IPS-18a (cell line): ENCODE measurements at regions not wholly inside any gene's neighbourhood (a gene's known extent, or its start where the extent isn't known, plus 50 kb on each side); places are given as distances from the start of the nearest gene placed in this dataset.
A peak's percentile ranks its signal among the peaks of the same experiment; 100 is the strongest.

Experiments used
- H3K27ac ChIP-seq: one replicate; pipeline ENCODE4 v1.5.1; 2013; ENCODE audit warnings: low read length
- H3K27me3 ChIP-seq: one replicate; pipeline ENCODE4 v1.6.1; 2013; ENCODE audit warnings: mild to moderate bottlenecking, low read length; ENCODE audit not compliant: control insufficient read depth, insufficient read depth
- H3K36me3 ChIP-seq: one replicate; pipeline ENCODE4 v1.6.1; 2013; ENCODE audit warnings: low read depth, low read length; ENCODE audit not compliant: control insufficient read depth
- H3K4me1 ChIP-seq: one replicate; pipeline ENCODE4 v1.6.1; 2013; ENCODE audit warnings: low read depth, low read length; ENCODE audit not compliant: control insufficient read depth
- H3K4me3 ChIP-seq: one replicate; pipeline ENCODE4 v1.5.1; 2013; ENCODE audit warnings: low read length
- H3K9ac ChIP-seq: one replicate; pipeline ENCODE4 v1.6.1; 2013; ENCODE audit warnings: mild to moderate bottlenecking, low read length, moderate library complexity
- H3K9me3 ChIP-seq: one replicate; pipeline ENCODE4 v1.6.1; 2013; ENCODE audit warnings: low read depth, low read length; ENCODE audit not compliant: control insufficient read depth

GRCh38 chr14:87851190-87851589 lies 141.8 kb downstream of the GALC start:
- H3K27ac ChIP-seq = no peak overlapping the region
- H3K36me3 ChIP-seq = no peaks in the 10 kb centered on the region
- no peaks in the 10 kb centered on the region for H3K9me3 ChIP-seq
- H3K4me1 ChIP-seq = no peaks in the 10 kb centered on the region
- no peak overlapping the region for H3K4me3 ChIP-seq
- H3K27me3 ChIP-seq = no peaks in the 10 kb centered on the region
- H3K9ac ChIP-seq = no peak overlapping the region

- Histone ChIP-seq H3K27ac (no peak overlapping the region), H3K4me3 (no peak overlapping the region), H3K27me3 (no peaks in the 10 kb centered on the region), H3K9me3 (no peaks in the 10 kb centered on the region), H3K9ac (no peak overlapping the region), H3K4me1 (no peaks in the 10 kb centered on the region), H3K36me3 (no peaks in the 10 kb centered on the region)
These were observed 145.7 kb downstream of the GALC start for GRCh38 chr14:87847216-87847755.

- Histone ChIP-seq H3K27ac (no peak overlapping the region), H3K4me1 (no peaks in the 10 kb centered on the region), H3K9me3 (no peaks in the 10 kb centered on the region), H3K27me3 (no peaks in the 10 kb centered on the region), H3K9ac (no peak overlapping the region), H3K4me3 (no peak overlapping the region), H3K36me3 (no peaks in the 10 kb centered on the region)
These were observed 152.1 kb downstream of the GALC start for GRCh38 chr14:87840906-87841305.

GRCh38 chr14:87838931-87839330 lies 154.1 kb downstream of the GALC start:
- Histone ChIP-seq H3K9ac (no peak overlapping the region), H3K4me1 (no peaks in the 10 kb centered on the region), H3K27ac (no peak overlapping the region), H3K36me3 (no peaks in the 10 kb centered on the region), H3K27me3 (no peaks in the 10 kb centered on the region), H3K4me3 (no peak overlapping the region), H3K9me3 (no peaks in the 10 kb centered on the region)

- H3K4me1 ChIP-seq = no peaks in the 10 kb centered on the region
- no peak overlapping the region for H3K4me3 ChIP-seq
- H3K36me3 ChIP-seq = no peaks in the 10 kb centered on the region
- no peaks in the 10 kb centered on the region for H3K27me3 ChIP-seq
- H3K27ac ChIP-seq = no peak overlapping the region
- H3K9me3 ChIP-seq = no peaks in the 10 kb centered on the region
- H3K9ac ChIP-seq = no peak overlapping the region
These were observed 155.7 kb downstream of the GALC start for GRCh38 chr14:87837296-87837695.

GRCh38 chr14:87834594-87834993 lies 158.4 kb downstream of the GALC start:
- Histone ChIP-seq H3K27me3 (no peaks in the 10 kb centered on the region), H3K4me1 (peaks cover 13% of the 10 kb centered on the region), H3K4me3 (no peak overlapping the region), H3K36me3 (no peaks in the 10 kb centered on the region), H3K9ac (no peak overlapping the region), H3K27ac (no peak overlapping the region), H3K9me3 (no peaks in the 10 kb centered on the region)

- Histone ChIP-seq H3K4me3 (no peak overlapping the region), H3K36me3 (no peaks in the 10 kb centered on the region), H3K4me1 (peaks cover 13% of the 10 kb centered on the region), H3K27me3 (no peaks in the 10 kb centered on the region), H3K9me3 (no peaks in the 10 kb centered on the region), H3K9ac (no peak overlapping the region), H3K27ac (no peak overlapping the region)
These were observed 160.0 kb downstream of the GALC start for GRCh38 chr14:87833026-87833425.

- Histone ChIP-seq H3K9ac (no peak overlapping the region), H3K36me3 (no peaks in the 10 kb centered on the region), H3K27me3 (no peaks in the 10 kb centered on the region), H3K4me3 (peak overlapping the region; percentile 1), H3K9me3 (no peaks in the 10 kb centered on the region), H3K27ac (no peak overlapping the region), H3K4me1 (peaks cover 13% of the 10 kb centered on the region)
These were observed 162.4 kb downstream of the GALC start for GRCh38 chr14:87830443-87831096.

GRCh38 chr14:87829543-87829942 lies 163.4 kb downstream of the GALC start:
- Histone ChIP-seq H3K27me3 (no peaks in the 10 kb centered on the region), H3K4me3 (no peak overlapping the region), H3K9ac (no peak overlapping the region), H3K4me1 (peaks cover 13% of the 10 kb centered on the region), H3K9me3 (no peaks in the 10 kb centered on the region), H3K27ac (no peak overlapping the region), H3K36me3 (no peaks in the 10 kb centered on the region)

- H3K27me3 ChIP-seq = no peaks in the 10 kb centered on the region
- no peak overlapping the region for H3K27ac ChIP-seq
- no peaks in the 10 kb centered on the region for H3K36me3 ChIP-seq
- no peak overlapping the region for H3K4me3 ChIP-seq
- H3K9me3 ChIP-seq = no peaks in the 10 kb centered on the region
- no peak overlapping the region for H3K9ac ChIP-seq
- H3K4me1 ChIP-seq = no peaks in the 10 kb centered on the region
These were observed 168.7 kb downstream of the GALC start for GRCh38 chr14:87824266-87824665.

GRCh38 chr14:87816416-87816815 lies 176.6 kb downstream of the GALC start:
- no peaks in the 10 kb centered on the region for H3K27me3 ChIP-seq
- H3K4me1 ChIP-seq = no peaks in the 10 kb centered on the region
- H3K9me3 ChIP-seq = no peaks in the 10 kb centered on the region
- no peak overlapping the region for H3K9ac ChIP-seq
- H3K4me3 ChIP-seq = no peak overlapping the region
- no peaks in the 10 kb centered on the region for H3K36me3 ChIP-seq
- no peak overlapping the region for H3K27ac ChIP-seq

GRCh38 chr14:87815121-87815520 lies 177.9 kb downstream of the GALC start:
- H3K36me3 ChIP-seq = no peaks in the 10 kb centered on the region
- H3K4me3 ChIP-seq = no peak overlapping the region
- H3K4me1 ChIP-seq = no peaks in the 10 kb centered on the region
- no peaks in the 10 kb centered on the region for H3K9me3 ChIP-seq
- H3K9ac ChIP-seq = no peak overlapping the region
- H3K27me3 ChIP-seq = no peaks in the 10 kb centered on the region
- no peak overlapping the region for H3K27ac ChIP-seq
